ENCODE measurements at regions not wholly inside any gene's neighbourhood (a gene's known extent, or its start where the extent isn't known, plus 50 kb on each side); places are given as distances from the start of the nearest gene placed in this dataset.

GRCh38 chr4:13299343-13299742, 184.8 kb downstream of the RAB28 start:
- no peak for TF ChIP-seq NFIX (CRISPR knock-in tag; IDR thresholded peaks at IDR 0.05; ENCODE audit: low read depth)
- TF ChIP-seq, protein P1, sequence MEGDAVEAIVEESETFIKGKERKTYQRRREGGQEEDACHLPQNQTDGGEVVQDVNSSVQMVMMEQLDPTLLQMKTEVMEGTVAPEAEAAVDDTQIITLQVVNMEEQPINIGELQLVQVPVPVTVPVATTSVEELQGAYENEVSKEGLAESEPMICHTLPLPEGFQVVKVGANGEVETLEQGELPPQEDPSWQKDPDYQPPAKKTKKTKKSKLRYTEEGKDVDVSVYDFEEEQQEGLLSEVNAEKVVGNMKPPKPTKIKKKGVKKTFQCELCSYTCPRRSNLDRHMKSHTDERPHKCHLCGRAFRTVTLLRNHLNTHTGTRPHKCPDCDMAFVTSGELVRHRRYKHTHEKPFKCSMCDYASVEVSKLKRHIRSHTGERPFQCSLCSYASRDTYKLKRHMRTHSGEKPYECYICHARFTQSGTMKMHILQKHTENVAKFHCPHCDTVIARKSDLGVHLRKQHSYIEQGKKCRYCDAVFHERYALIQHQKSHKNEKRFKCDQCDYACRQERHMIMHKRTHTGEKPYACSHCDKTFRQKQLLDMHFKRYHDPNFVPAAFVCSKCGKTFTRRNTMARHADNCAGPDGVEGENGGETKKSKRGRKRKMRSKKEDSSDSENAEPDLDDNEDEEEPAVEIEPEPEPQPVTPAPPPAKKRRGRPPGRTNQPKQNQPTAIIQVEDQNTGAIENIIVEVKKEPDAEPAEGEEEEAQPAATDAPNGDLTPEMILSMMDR (IDR thresholded peaks at IDR 0.05 in 2 of 3, conservative IDR thresholded peaks at IDR 0.05 in 1 of 3; ENCODE audit: insufficient read depth in 2 of 3, low read depth in 1 of 3, low read length in 3 of 3): no peak
- TF ChIP-seq SMC3 (conservative IDR thresholded peaks at IDR 0.05; ENCODE audit: insufficient read depth, low read depth, low read length): no peak
- no peak for TF ChIP-seq RNF219 (CRISPR knock-in tag; IDR thresholded peaks at IDR 0.05)
- TF ChIP-seq CREM (IDR thresholded peaks at IDR 0.05; ENCODE audit: low read depth): no peak
- TF ChIP-seq, protein P2, sequence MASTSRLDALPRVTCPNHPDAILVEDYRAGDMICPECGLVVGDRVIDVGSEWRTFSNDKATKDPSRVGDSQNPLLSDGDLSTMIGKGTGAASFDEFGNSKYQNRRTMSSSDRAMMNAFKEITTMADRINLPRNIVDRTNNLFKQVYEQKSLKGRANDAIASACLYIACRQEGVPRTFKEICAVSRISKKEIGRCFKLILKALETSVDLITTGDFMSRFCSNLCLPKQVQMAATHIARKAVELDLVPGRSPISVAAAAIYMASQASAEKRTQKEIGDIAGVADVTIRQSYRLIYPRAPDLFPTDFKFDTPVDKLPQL (IDR thresholded peaks at IDR 0.05; ENCODE audit: extremely low read depth, insufficient read length): no peak
- no peak for TF ChIP-seq CUX1 (CRISPR knock-in tag; IDR thresholded peaks at IDR 0.05)
- no peak for TF ChIP-seq ATF6 (CRISPR knock-in tag; IDR thresholded peaks at IDR 0.05)
- no peak for TF ChIP-seq ARHGAP35 (IDR thresholded peaks at IDR 0.05; ENCODE audit: partially characterized antibody)
- TF ChIP-seq CTBP1 (IDR thresholded peaks at IDR 0.05; ENCODE audit: borderline replicate concordance): no peak
- TF ChIP-seq RAD21 (CRISPR knock-in tag; conservative IDR thresholded peaks at IDR 0.05 in 1 of 2, IDR thresholded peaks at IDR 0.05 in 1 of 2): no peak
- no peak for TF ChIP-seq ZNF253 (CRISPR knock-in tag; conservative IDR thresholded peaks at IDR 0.05)

Data from K562 (cell line).